GM13977 (cell line): ENCODE measurements at regions not wholly inside any gene's neighbourhood (a gene's known extent, or its start where the extent isn't known, plus 50 kb on each side); places are given as distances from the start of the nearest gene placed in this dataset.

ENCODE experiments used
- DNase-seq: peaks from one replicate; pipeline ENCODE4 v3.0.0; 2012; ENCODE audit warnings: low spot score
- CTCF ChIP-seq: IDR thresholded peaks from 2 replicates; pipeline ENCODE4 v1.5.1; 2012; ENCODE audit warnings: mild to moderate bottlenecking, control low read depth; ENCODE audit not compliant: insufficient read depth; ENCODE audit errors: extremely low read depth, missing control alignments
- in situ Hi-C: fragments of 300-500 bp; cut with MboI; formaldehyde crosslinking; loops from one replicate; pipeline ENCODE4 v1.12.0; 2022; ENCODE audit warnings: low sequenced_read_pairs, low pct_unique_long_range_greater_than_20kb, mixed read lengths, inconsistent platforms; ENCODE audit not compliant: unreplicated experiment

- no peak for TF ChIP-seq CTCF
- in situ Hi-C loops, result no loop called here
- no peak for DNase-seq
Measured at GRCh38 chr2:163836167-163836566, 100.4 kb upstream of the FIGN start.

GRCh38 chr2:163834841-163835240 is 99.0 kb upstream of the FIGN start:
- no peak for DNase-seq
- TF ChIP-seq CTCF, result no peak
- in situ Hi-C loops, result no loop called here

GRCh38 chr2:163834221-163834620 is 98.4 kb upstream of the FIGN start:
- in situ Hi-C loops, result no loop called here
- no peak for TF ChIP-seq CTCF
- no peak for DNase-seq

- DNase-seq, result no peak
- in situ Hi-C loops, result no loop called here
- TF ChIP-seq CTCF, result no peak
Measured at GRCh38 chr2:163828771-163829170, 93.0 kb upstream of the FIGN start.

GRCh38 chr2:163822033-163822432 is 86.2 kb upstream of the FIGN start:
- TF ChIP-seq CTCF, result no peak
- no peak for DNase-seq
- in situ Hi-C loops, result no loop called here

GRCh38 chr2:163812926-163813520 is 77.2 kb upstream of the FIGN start:
- in situ Hi-C loops, result no loop called here
- DNase-seq, result no peak
- no peak for TF ChIP-seq CTCF

- TF ChIP-seq CTCF, result no peak
- in situ Hi-C loops, result no loop called here
- DNase-seq, result no peak
Measured at GRCh38 chr2:163808406-163808805, 72.6 kb upstream of the FIGN start.
